Lower lobe of right lung (tissue), 2 donors: ENCODE measurements at regions not wholly inside any gene's neighbourhood (a gene's known extent, or its start where the extent isn't known, plus 50 kb on each side); places are given as distances from the start of the nearest gene placed in this dataset.

ENCODE experiments used
- ATAC-seq, 2 donors: fragments of 200-7000 bp; cut with Tn5 transposase; one replicate each; pipeline ENCODE4 v1.9.1; 2020 to 2022; ENCODE audit warnings: mild to moderate bottlenecking in 2 of 2, moderate library complexity in 2 of 2
- DNase-seq: peaks from one replicate; pipeline ENCODE4 v3.0.0-alpha.2; 2020
- H3K27ac ChIP-seq: fragments of 200-600 bp; one replicate; pipeline ENCODE4 v1.8.0; 2022
- H3K27me3 ChIP-seq: fragments of 200-600 bp; one replicate; pipeline ENCODE4 v1.8.0; 2022; ENCODE audit warnings: low read depth
- H3K36me3 ChIP-seq: fragments of 200-600 bp; one replicate; pipeline ENCODE4 v1.8.0; 2022; ENCODE audit warnings: mild to moderate bottlenecking
- H3K4me1 ChIP-seq: fragments of 200-600 bp; one replicate; pipeline ENCODE4 v1.8.0; 2022
- H3K4me3 ChIP-seq: fragments of 200-600 bp; one replicate; pipeline ENCODE4 v1.8.0; 2022; ENCODE audit warnings: mild to moderate bottlenecking
- H3K9me3 ChIP-seq: fragments of 200-600 bp; one replicate; pipeline ENCODE4 v1.8.0; 2022
- intact Hi-C: fragments of 100-400 bp; cut with DNase I; formaldehyde crosslinking; loops from one replicate; pipeline ENCODE4 v1.11.0; 2022
- TF ChIP-seq, protein P1 (sequence below): fragments of 200-600 bp; IDR thresholded peaks from one replicate; pipeline ENCODE4 v1.8.0; 2022; ENCODE audit warnings: antibody characterized with exemption, mild to moderate bottlenecking
- donor health status: DM: no; HTN: yes; CAD: no; lungs with severe emphysema.

DNA sequence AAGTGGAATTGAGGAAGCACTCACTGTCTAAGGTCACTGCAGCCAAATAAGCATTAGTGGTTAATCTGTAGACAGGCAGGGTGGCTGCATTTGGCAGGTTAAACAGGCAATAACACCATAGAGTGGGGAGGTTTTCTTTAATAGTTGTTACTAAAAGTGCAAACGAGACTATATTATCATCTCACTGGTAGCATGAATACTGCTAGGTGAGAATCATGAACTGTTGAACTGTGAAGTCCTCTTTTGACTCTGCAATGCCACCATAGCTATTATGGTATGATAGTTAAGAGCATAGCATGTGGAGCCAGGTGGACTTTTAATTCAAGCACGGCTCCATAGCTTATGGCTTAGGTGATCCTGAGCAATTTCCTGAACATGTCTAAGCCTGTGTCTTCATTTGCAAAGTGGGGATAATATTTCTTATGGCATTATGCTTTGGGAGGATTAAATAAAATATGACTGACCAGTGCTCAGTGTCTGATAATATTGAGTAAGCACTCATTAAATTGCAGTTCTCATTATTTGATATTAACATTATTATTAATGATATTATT, 235.6 kb upstream of the HHIP start:
- no peaks in the 10 kb centered on the region for H3K9me3 ChIP-seq
- no peak overlapping the region for H3K4me3 ChIP-seq
- TF ChIP-seq, protein P1, sequence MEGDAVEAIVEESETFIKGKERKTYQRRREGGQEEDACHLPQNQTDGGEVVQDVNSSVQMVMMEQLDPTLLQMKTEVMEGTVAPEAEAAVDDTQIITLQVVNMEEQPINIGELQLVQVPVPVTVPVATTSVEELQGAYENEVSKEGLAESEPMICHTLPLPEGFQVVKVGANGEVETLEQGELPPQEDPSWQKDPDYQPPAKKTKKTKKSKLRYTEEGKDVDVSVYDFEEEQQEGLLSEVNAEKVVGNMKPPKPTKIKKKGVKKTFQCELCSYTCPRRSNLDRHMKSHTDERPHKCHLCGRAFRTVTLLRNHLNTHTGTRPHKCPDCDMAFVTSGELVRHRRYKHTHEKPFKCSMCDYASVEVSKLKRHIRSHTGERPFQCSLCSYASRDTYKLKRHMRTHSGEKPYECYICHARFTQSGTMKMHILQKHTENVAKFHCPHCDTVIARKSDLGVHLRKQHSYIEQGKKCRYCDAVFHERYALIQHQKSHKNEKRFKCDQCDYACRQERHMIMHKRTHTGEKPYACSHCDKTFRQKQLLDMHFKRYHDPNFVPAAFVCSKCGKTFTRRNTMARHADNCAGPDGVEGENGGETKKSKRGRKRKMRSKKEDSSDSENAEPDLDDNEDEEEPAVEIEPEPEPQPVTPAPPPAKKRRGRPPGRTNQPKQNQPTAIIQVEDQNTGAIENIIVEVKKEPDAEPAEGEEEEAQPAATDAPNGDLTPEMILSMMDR: no peak
- DNase-seq (no peak), ATAC-seq (no peak)
- H3K36me3 ChIP-seq: no peaks in the 10 kb centered on the region
- no peaks in the 10 kb centered on the region for H3K4me1 ChIP-seq
- H3K27me3 ChIP-seq: no peaks in the 10 kb centered on the region
- no peak overlapping the region for H3K27ac ChIP-seq
- intact Hi-C loops: no loop called here

GRCh38 chr4:144411119-144411518, 234.8 kb upstream of the HHIP start:
- ATAC-seq: no peak
- H3K4me3 ChIP-seq: no peak overlapping the region
- H3K27ac ChIP-seq: no peak overlapping the region
- TF ChIP-seq, protein P1: no peak
- intact Hi-C loops: no loop called here
- DNase-seq: no peak
- no peaks in the 10 kb centered on the region for H3K4me1 ChIP-seq
- H3K36me3 ChIP-seq: no peaks in the 10 kb centered on the region
- no peaks in the 10 kb centered on the region for H3K9me3 ChIP-seq
- no peaks in the 10 kb centered on the region for H3K27me3 ChIP-seq

GRCh38 chr4:144411700-144412099, 234.3 kb upstream of the HHIP start:
- TF ChIP-seq, protein P1: no peak
- H3K4me1 ChIP-seq: no peaks in the 10 kb centered on the region
- no peak for ATAC-seq
- H3K27ac ChIP-seq: no peak overlapping the region
- no peaks in the 10 kb centered on the region for H3K27me3 ChIP-seq
- no peak overlapping the region for H3K4me3 ChIP-seq
- no peaks in the 10 kb centered on the region for H3K9me3 ChIP-seq
- DNase-seq: no peak
- H3K36me3 ChIP-seq: no peaks in the 10 kb centered on the region
- intact Hi-C loops: no loop called here

- no peaks in the 10 kb centered on the region for H3K4me1 ChIP-seq
- no peak overlapping the region for H3K27ac ChIP-seq
- DNase-seq (no peak), ATAC-seq (no peak)
- no peaks in the 10 kb centered on the region for H3K9me3 ChIP-seq
- TF ChIP-seq, protein P1: no peak
- no peaks in the 10 kb centered on the region for H3K27me3 ChIP-seq
- intact Hi-C loops: no loop called here
- no peak overlapping the region for H3K4me3 ChIP-seq
- no peaks in the 10 kb centered on the region for H3K36me3 ChIP-seq
These were observed 224.9 kb upstream of the HHIP start for GRCh38 chr4:144421056-144421455.

- H3K4me1 ChIP-seq: no peaks in the 10 kb centered on the region
- no peak overlapping the region for H3K4me3 ChIP-seq
- H3K9me3 ChIP-seq: no peaks in the 10 kb centered on the region
- H3K27ac ChIP-seq: no peak overlapping the region
- no peaks in the 10 kb centered on the region for H3K36me3 ChIP-seq
- intact Hi-C loops: no loop called here
- TF ChIP-seq, protein P1: no peak
- H3K27me3 ChIP-seq: no peaks in the 10 kb centered on the region
- ATAC-seq (no peak), DNase-seq (no peak)
These were observed 224.0 kb upstream of the HHIP start for GRCh38 chr4:144421839-144422565.
